SKM-1 (cell line): ENCODE measurements at regions not wholly inside any gene's neighbourhood (a gene's known extent, or its start where the extent isn't known, plus 50 kb on each side); places are given as distances from the start of the nearest gene placed in this dataset.

Experiments
- DNase-seq: peaks from one replicate; lab custom pipeline; 2025; ENCODE audit not compliant: unreplicated experiment; lab: John Stamatoyannopoulos, UW

GRCh38 chr18:61062258-61062657 lies 271.0 kb upstream of the CDH20 start:
- no peak for DNase-seq

- no peak for DNase-seq
These were observed 268.3 kb upstream of the CDH20 start for GRCh38 chr18:61064911-61065310.

GRCh38 chr18:61076986-61077385 lies 256.2 kb upstream of the CDH20 start:
- DNase-seq: no peak

- peak; percentile 51 for DNase-seq
These were observed 253.5 kb upstream of the CDH20 start for GRCh38 chr18:61079714-61080113.

- DNase-seq: no peak
These were observed 252.2 kb upstream of the CDH20 start for GRCh38 chr18:61080954-61081528.

GRCh38 chr18:61082976-61083630 lies 250.1 kb upstream of the CDH20 start:
- no peak for DNase-seq

GRCh38 chr18:61085036-61085435 lies 248.2 kb upstream of the CDH20 start:
- DNase-seq: no peak

- no peak for DNase-seq
These were observed 247.5 kb upstream of the CDH20 start for GRCh38 chr18:61085761-61086160.

- DNase-seq: no peak
These were observed 246.6 kb upstream of the CDH20 start for GRCh38 chr18:61086657-61087056.

GRCh38 chr18:61091379-61091778 lies 241.9 kb upstream of the CDH20 start:
- no peak for DNase-seq

GRCh38 chr18:61093965-61094364 lies 239.3 kb upstream of the CDH20 start:
- no peak for DNase-seq

- DNase-seq: no peak
These were observed 237.0 kb upstream of the CDH20 start for GRCh38 chr18:61096226-61096625.

GRCh38 chr18:61107113-61107512 lies 226.1 kb upstream of the CDH20 start:
- no peak for DNase-seq

- DNase-seq: no peak
These were observed 224.5 kb upstream of the CDH20 start for GRCh38 chr18:61108706-61109105.

GRCh38 chr18:61123309-61123708 lies 209.9 kb upstream of the CDH20 start:
- DNase-seq: no peak

- DNase-seq: no peak
These were observed 205.3 kb upstream of the CDH20 start for GRCh38 chr18:61127714-61128467.

- DNase-seq: no peak
These were observed 204.2 kb upstream of the CDH20 start for GRCh38 chr18:61129001-61129400.

GRCh38 chr18:61132031-61132430 lies 201.2 kb upstream of the CDH20 start:
- DNase-seq: no peak

- no peak for DNase-seq
These were observed 199.4 kb upstream of the CDH20 start for GRCh38 chr18:61133783-61134182.

GRCh38 chr18:61136711-61137251 lies 196.4 kb upstream of the CDH20 start:
- no peak for DNase-seq

- DNase-seq: no peak
These were observed 191.5 kb upstream of the CDH20 start for GRCh38 chr18:61141691-61142090.

- DNase-seq: no peak
These were observed 184.9 kb upstream of the CDH20 start for GRCh38 chr18:61148322-61148721.
